AG04450 (cell line): ENCODE measurements at regions not wholly inside any gene's neighbourhood (a gene's known extent, or its start where the extent isn't known, plus 50 kb on each side); places are given as distances from the start of the nearest gene placed in this dataset.

ENCODE experiments used
- CTCF ChIA-PET: fragments of 300-600, 350-600 bp; formaldehyde crosslinking; extraction: SDS; loops from one replicate; lab custom pipeline; 2022; ENCODE audit warnings: antibody characterized with exemption, inconsistent platforms; lab: Charles Lee
- POLR2A ChIA-PET: fragments of 350-600 bp; formaldehyde crosslinking; extraction: SDS; loops from one replicate; lab custom pipeline; 2021; ENCODE audit warnings: antibody characterized with exemption, inconsistent platforms; lab: Yijun Ruan, JAX
- DNase-seq: peaks from one replicate; pipeline ENCODE4 v3.0.0-alpha.2; 2011; ENCODE audit warnings: low read depth, low spot score
- H3K27ac ChIP-seq: one replicate; pipeline ENCODE4 v1.5.1; 2012; ENCODE audit warnings: low read depth, low read length, control low read depth
- H3K27me3 ChIP-seq: one replicate; pipeline ENCODE4 v1.6.0; 2012; ENCODE audit warnings: low read length; ENCODE audit not compliant: control insufficient read depth, insufficient read depth
- H3K4me3 ChIP-seq: 2 replicates; pipeline ENCODE4 v1.5.1; 2011; ENCODE audit warnings: mild to moderate bottlenecking, low read depth, low read length, control low read depth
- H3K9me3 ChIP-seq: 2 replicates; pipeline ENCODE4 v1.5.1; 2012; ENCODE audit warnings: low read length; ENCODE audit not compliant: control insufficient read depth, insufficient read depth
- CTCF ChIP-seq: IDR thresholded peaks from 2 replicates; pipeline ENCODE4 v1.5.1; 2011; ENCODE audit warnings: low read depth, low read length, control low read depth, inconsistent platforms

DNA sequence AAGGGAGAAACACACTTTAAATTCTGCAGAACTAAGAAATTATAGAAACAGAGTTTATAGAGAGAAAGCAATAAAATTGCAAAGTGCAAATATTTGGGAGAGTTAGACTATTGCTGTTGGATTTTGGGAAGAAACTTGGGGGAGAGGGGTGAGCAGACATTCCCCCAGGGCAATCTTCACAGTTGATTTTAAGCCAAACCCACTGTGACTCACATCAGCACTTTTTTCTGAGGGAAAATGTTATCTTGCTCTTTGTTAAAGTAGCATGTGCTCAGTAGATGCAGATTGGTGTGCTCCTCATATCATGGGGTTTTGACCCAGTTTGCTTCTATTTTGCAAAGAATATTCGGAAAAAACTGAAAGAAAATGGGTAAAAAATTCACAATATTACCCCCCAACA is 367.6 kb downstream of the CDH11 start:
- no peaks in the 10 kb centered on the region for H3K9me3 ChIP-seq
- no peak overlapping the region for H3K4me3 ChIP-seq
- POLR2A ChIA-PET = no interaction called here
- DNase-seq = no peak
- H3K27ac ChIP-seq = no peak overlapping the region
- CTCF ChIA-PET = no interaction called here
- no peaks in the 10 kb centered on the region for H3K27me3 ChIP-seq
- TF ChIP-seq CTCF = no peak

DNA sequence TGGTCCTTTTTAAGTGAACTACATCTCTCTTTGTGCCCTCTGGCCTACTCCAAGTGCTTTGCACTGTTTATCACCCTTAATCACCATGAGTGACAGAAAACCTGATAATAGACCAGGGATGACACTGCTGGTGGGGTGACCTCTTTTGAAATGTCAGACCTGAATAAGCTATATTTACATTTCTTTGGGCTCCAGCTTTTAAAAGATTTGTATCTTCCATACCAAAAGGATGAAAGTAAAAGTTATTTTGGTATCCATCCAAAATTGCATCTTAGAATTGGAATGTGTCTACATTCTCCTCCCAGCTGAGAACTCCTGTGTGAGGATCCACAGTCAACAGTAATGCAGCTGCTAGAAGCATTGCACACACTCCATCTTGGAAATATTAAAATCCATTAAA is 370.0 kb downstream of the CDH11 start:
- Histone ChIP-seq H3K27me3 (no peaks in the 10 kb centered on the region), H3K4me3 (no peak overlapping the region), H3K27ac (peak overlapping the region; percentile 59), H3K9me3 (no peaks in the 10 kb centered on the region)
- peak; percentile 68 for DNase-seq
- no peak for TF ChIP-seq CTCF
- POLR2A ChIA-PET = interaction anchor here (0.7 to 1.3 kb wide), 3 partner anchors 13 to 159 kb away, joined by 5 to 12 read pairs (median 9); no protein-coding TSS in a partner anchor
- CTCF ChIA-PET = no interaction called here

- DNase-seq = no peak
- H3K9me3 ChIP-seq = no peaks in the 10 kb centered on the region
- POLR2A ChIA-PET = no interaction called here
- no peak overlapping the region for H3K27ac ChIP-seq
- no peak for TF ChIP-seq CTCF
- H3K27me3 ChIP-seq = no peaks in the 10 kb centered on the region
- CTCF ChIA-PET = no interaction called here
- no peak overlapping the region for H3K4me3 ChIP-seq
Measured at GRCh38 chr16:64749346-64749745, 372.5 kb downstream of the CDH11 start.

GRCh38 chr16:64745258-64745930 is 376.5 kb downstream of the CDH11 start:
- Histone ChIP-seq H3K9me3 (no peaks in the 10 kb centered on the region), H3K27ac (no peak overlapping the region), H3K4me3 (no peak overlapping the region), H3K27me3 (no peaks in the 10 kb centered on the region)
- DNase-seq = no peak
- CTCF ChIA-PET = no interaction called here
- TF ChIP-seq CTCF = no peak
- POLR2A ChIA-PET = interaction anchor here (0.6 kb wide), 1 partner anchor 176 kb away, joined by 3 read pairs; no protein-coding TSS in a partner anchor

DNA sequence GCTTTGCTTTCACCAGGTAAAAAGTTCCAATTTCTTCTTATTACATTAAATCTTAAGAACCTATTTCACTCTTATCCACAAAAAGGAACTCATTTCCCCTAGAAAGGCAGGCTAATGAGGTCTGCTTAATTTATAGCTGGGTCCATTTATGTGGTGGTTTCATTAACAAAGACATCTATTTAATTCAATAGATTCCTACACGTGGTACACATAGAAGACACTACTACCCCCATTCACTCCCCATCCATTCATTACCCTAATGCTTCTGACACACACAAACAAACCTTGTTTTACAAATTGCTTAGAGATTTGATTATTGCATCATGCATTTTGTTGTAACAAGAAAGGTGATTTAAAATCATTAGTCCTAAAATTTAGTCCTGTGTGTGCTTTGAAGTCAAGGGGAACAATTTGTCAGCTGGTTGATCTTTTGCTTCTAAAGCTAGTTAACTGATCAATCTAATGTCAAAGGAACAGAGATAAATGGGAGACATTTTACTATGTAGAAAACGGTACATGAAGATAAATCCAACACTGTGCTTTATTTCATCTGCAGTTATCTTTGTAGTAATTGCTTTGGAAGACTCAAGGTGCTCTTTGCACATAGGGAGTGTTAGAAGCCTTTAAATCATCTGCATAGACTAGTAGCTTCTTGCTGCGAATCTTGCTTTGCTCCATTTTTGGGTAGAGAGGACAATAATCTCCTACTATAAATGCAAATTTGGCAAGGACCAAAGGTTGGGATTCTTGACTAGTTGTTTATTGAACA is 379.2 kb downstream of the CDH11 start:
- H3K4me3 ChIP-seq = no peak overlapping the region
- DNase-seq = no peak
- H3K27ac ChIP-seq = no peak overlapping the region
- no peaks in the 10 kb centered on the region for H3K27me3 ChIP-seq
- TF ChIP-seq CTCF = no peak
- CTCF ChIA-PET = no interaction called here
- POLR2A ChIA-PET = no interaction called here
- no peaks in the 10 kb centered on the region for H3K9me3 ChIP-seq
